ENCODE measurements at regions not wholly inside any gene's neighbourhood (a gene's known extent, or its start where the extent isn't known, plus 50 kb on each side); places are given as distances from the start of the nearest gene placed in this dataset.
A peak's percentile ranks its signal among the peaks of the same experiment; 100 is the strongest.

- TF ChIP-seq, protein P1, sequence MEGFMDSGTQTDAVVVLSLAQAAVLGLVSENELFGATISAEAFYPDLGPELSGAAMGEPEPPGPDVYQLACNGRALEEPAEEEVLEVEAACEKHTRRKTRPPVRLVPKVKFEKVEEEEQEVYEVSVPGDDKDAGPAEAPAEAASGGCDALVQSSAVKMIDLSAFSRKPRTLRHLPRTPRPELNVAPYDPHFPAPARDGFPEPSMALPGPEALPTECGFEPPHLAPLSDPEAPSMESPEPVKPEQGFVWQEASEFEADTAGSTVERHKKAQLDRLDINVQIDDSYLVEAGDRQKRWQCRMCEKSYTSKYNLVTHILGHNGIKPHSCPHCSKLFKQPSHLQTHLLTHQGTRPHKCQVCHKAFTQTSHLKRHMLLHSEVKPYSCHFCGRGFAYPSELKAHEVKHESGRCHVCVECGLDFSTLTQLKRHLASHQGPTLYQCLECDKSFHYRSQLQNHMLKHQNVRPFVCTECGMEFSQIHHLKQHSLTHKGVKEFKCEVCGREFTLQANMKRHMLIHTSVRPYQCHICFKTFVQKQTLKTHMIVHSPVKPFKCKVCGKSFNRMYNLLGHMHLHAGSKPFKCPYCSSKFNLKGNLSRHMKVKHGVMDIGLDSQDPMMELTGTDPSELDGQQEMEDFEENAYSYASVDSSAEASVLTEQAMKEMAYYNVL (CRISPR knock-in tag; IDR thresholded peaks at IDR 0.05; ENCODE audit: borderline replicate concordance), result peak; percentile 47; the same call in 1 of the 2 replicates
- TF ChIP-seq ZNF333 (CRISPR knock-in tag; IDR thresholded peaks at IDR 0.05; ENCODE audit: borderline replicate concordance) (no peak), CCAR2 (optimal IDR thresholded peaks at IDR 0.05; ENCODE audit: low read depth, low read length) (no peak), FOXA1 (IDR thresholded peaks at IDR 0.05) (no peak), FOXA1 (CRISPR knock-in tag; IDR thresholded peaks at IDR 0.05) (peak; percentile 26; the same call in 1 of the 2 replicates), CSRNP2 (CRISPR knock-in tag; conservative IDR thresholded peaks at IDR 0.05; ENCODE audit: low read depth) (no peak), ZNF646 (CRISPR knock-in tag; IDR thresholded peaks at IDR 0.05) (0 out of 2 replicates have a peak, but pooled peaks have one; percentile 12), ZGPAT (CRISPR knock-in tag; IDR thresholded peaks at IDR 0.05) (no peak), PHF5A (CRISPR knock-in tag; IDR thresholded peaks at IDR 0.05; ENCODE audit: low read depth, unreplicated experiment) (no peak), RARA (CRISPR knock-in tag; IDR thresholded peaks at IDR 0.05) (peak; percentile 40; the same call in 1 of the 2 replicates), ZNF121 (CRISPR knock-in tag; IDR thresholded peaks at IDR 0.05) (peak; percentile 55; the same call in 1 of the 2 replicates), FOXO1 (CRISPR knock-in tag; IDR thresholded peaks at IDR 0.05) (no peak), SOX5 (CRISPR knock-in tag; IDR thresholded peaks at IDR 0.05; ENCODE audit: borderline replicate concordance) (peak; percentile 66; the same call in 1 of the 2 replicates), RXRB (CRISPR knock-in tag; IDR thresholded peaks at IDR 0.05; ENCODE audit: borderline replicate concordance) (peak; percentile 56; the same call in 1 of the 2 replicates)
- TF ChIP-seq, protein P2, sequence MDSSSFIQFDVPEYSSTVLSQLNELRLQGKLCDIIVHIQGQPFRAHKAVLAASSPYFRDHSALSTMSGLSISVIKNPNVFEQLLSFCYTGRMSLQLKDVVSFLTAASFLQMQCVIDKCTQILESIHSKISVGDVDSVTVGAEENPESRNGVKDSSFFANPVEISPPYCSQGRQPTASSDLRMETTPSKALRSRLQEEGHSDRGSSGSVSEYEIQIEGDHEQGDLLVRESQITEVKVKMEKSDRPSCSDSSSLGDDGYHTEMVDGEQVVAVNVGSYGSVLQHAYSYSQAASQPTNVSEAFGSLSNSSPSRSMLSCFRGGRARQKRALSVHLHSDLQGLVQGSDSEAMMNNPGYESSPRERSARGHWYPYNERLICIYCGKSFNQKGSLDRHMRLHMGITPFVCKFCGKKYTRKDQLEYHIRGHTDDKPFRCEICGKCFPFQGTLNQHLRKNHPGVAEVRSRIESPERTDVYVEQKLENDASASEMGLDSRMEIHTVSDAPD (CRISPR knock-in tag; IDR thresholded peaks at IDR 0.05), result 0 out of 2 replicates have a peak, but pooled peaks have one; percentile 39
Measured at GRCh38 chr20:22425344-22426295, 158.8 kb downstream of the FOXA2 start (continued).

All from HepG2 (cell line).